ENCODE measurements at regions not wholly inside any gene's neighbourhood (a gene's known extent, or its start where the extent isn't known, plus 50 kb on each side); places are given as distances from the start of the nearest gene placed in this dataset.
A peak's percentile ranks its signal among the peaks of the same experiment; 100 is the strongest.

DNA sequence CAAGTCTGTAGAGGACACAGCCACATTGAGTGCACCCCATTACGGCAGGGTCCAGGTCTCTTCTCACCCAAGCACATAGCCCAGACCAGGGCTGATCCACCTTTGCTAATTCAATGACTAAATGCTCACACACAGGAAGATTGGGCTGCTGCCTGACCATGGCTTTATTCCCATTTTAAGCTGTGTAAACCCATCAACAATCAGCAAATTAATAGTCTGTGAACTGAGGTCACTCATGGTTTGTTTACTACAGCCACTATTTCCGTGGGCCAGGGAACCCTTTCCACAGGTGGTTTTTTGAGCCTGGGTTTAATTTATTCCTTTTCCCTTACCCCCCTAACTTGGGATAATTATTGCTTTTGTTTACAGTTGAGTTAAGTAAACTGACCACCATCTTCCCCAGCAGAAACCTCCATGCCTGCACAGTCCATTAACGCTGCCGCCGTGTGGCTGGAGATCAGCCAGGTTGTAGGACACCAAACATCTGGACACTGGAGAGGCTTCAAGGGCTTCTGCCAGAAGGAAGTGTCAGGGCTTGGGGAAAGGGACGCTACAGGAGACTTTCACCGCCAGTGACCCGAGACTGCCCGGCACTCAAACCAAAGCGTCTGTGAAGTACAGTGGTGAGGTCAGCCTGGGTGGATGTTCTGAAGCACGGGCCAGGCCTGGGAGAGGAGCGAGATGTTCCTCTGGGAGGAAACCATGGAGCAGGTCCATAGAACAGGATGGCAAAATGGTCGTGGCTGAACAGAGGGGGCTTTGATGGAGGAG is 282.9 kb downstream of the DYSF start:
- 76% methylated on average over 13 of the region's 13 CpGs for WGBS
- peak overlapping the region; percentile 20 for H3K27ac ChIP-seq
- no peaks in the 10 kb centered on the region for H3K36me3 ChIP-seq
- peaks cover 4% of the 10 kb centered on the region for H3K27me3 ChIP-seq
- H3K4me3 ChIP-seq: no peak overlapping the region
- H3K9me3 ChIP-seq: no peaks in the 10 kb centered on the region
- H3K4me1 ChIP-seq: no peaks in the 10 kb centered on the region
- DNase-seq (ENCODE audit: low spot score in 2 of 2): no peak
- TF ChIP-seq POLR2A (IDR thresholded peaks at IDR 0.05): no peak
- TF ChIP-seq, protein P1, sequence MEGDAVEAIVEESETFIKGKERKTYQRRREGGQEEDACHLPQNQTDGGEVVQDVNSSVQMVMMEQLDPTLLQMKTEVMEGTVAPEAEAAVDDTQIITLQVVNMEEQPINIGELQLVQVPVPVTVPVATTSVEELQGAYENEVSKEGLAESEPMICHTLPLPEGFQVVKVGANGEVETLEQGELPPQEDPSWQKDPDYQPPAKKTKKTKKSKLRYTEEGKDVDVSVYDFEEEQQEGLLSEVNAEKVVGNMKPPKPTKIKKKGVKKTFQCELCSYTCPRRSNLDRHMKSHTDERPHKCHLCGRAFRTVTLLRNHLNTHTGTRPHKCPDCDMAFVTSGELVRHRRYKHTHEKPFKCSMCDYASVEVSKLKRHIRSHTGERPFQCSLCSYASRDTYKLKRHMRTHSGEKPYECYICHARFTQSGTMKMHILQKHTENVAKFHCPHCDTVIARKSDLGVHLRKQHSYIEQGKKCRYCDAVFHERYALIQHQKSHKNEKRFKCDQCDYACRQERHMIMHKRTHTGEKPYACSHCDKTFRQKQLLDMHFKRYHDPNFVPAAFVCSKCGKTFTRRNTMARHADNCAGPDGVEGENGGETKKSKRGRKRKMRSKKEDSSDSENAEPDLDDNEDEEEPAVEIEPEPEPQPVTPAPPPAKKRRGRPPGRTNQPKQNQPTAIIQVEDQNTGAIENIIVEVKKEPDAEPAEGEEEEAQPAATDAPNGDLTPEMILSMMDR (IDR thresholded peaks at IDR 0.05): no peak
- TF ChIP-seq POLR2AphosphoS5 (IDR thresholded peaks at IDR 0.05): no peak
- no peak for TF ChIP-seq EP300 (IDR thresholded peaks at IDR 0.05)
